A549 (cell line): ENCODE measurements at regions not wholly inside any gene's neighbourhood (a gene's known extent, or its start where the extent isn't known, plus 50 kb on each side); places are given as distances from the start of the nearest gene placed in this dataset.

Experiments used
- CEBPB ChIP-seq, 2 experiments: fragments of >200 bp in 1 of 2; sonication (Bioruptor Twin) in 1 of 2; formaldehyde crosslinking in 1 of 2; IDR thresholded peaks; 2 replicates each; pipeline ENCODE4 v1.6.1; 2012 to 2016
- PHF8 ChIP-seq: fragments of 200-600 bp; sonication (generic); IDR thresholded peaks from 2 replicates; pipeline ENCODE4 v1.6.1; 2016; ENCODE audit warnings: low read depth, mild to moderate bottlenecking, antibody characterized with exemption, moderate library complexity, borderline replicate concordance
- POLR2A ChIP-seq: IDR thresholded peaks from 2 replicates; pipeline ENCODE4 v1.6.1; 2012; ENCODE audit warnings: mild to moderate bottlenecking, low read length
- TF ChIP-seq, protein P1 (sequence below): fragments of >200 bp; sonication (Bioruptor Twin); formaldehyde crosslinking; IDR thresholded peaks from 3 replicates; pipeline ENCODE4 v1.5.1; 2016
- TF ChIP-seq, protein P2 (sequence below): IDR thresholded peaks from 2 replicates; pipeline ENCODE4 v1.6.1; 2012
- TF ChIP-seq, protein P3 (sequence below): fragments of >200 bp; sonication (Bioruptor Twin); formaldehyde crosslinking; IDR thresholded peaks from 2 replicates; pipeline ENCODE4 v1.6.1; 2016
- TF ChIP-seq, protein P4 (sequence below): IDR thresholded peaks from 2 replicates; pipeline ENCODE4 v1.6.1; 2012; ENCODE audit warnings: low read depth, borderline replicate concordance

DNA sequence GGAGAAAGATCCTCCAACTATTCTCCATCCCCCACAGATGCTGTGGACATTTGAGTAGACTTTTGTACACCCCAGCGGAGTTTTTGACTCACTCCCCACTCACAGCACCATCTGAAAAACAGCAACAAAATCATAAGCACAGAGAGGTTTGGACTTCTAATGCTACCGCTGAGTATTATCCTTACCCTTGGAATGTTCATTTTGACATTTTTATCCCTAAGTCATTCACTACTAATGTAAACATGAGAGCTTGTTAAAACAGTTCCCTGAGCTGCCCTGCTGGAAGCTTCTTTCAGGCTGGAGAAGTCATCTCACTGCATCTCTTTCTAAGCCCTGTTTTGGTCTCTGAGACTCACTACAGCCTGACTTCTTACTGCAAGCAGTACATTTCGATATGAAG, 1045.9 kb downstream of the MCTP2 start:
- TF ChIP-seq, protein P1, sequence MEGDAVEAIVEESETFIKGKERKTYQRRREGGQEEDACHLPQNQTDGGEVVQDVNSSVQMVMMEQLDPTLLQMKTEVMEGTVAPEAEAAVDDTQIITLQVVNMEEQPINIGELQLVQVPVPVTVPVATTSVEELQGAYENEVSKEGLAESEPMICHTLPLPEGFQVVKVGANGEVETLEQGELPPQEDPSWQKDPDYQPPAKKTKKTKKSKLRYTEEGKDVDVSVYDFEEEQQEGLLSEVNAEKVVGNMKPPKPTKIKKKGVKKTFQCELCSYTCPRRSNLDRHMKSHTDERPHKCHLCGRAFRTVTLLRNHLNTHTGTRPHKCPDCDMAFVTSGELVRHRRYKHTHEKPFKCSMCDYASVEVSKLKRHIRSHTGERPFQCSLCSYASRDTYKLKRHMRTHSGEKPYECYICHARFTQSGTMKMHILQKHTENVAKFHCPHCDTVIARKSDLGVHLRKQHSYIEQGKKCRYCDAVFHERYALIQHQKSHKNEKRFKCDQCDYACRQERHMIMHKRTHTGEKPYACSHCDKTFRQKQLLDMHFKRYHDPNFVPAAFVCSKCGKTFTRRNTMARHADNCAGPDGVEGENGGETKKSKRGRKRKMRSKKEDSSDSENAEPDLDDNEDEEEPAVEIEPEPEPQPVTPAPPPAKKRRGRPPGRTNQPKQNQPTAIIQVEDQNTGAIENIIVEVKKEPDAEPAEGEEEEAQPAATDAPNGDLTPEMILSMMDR = no peak
- TF ChIP-seq POLR2A = no peak
- TF ChIP-seq, protein P2, sequence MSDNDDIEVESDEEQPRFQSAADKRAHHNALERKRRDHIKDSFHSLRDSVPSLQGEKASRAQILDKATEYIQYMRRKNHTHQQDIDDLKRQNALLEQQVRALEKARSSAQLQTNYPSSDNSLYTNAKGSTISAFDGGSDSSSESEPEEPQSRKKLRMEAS = no peak
- TF ChIP-seq, protein P3, sequence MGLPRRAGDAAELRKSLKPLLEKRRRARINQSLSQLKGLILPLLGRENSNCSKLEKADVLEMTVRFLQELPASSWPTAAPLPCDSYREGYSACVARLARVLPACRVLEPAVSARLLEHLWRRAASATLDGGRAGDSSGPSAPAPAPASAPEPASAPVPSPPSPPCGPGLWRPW = no peak
- no peak for TF ChIP-seq PHF8
- TF ChIP-seq, protein P4, sequence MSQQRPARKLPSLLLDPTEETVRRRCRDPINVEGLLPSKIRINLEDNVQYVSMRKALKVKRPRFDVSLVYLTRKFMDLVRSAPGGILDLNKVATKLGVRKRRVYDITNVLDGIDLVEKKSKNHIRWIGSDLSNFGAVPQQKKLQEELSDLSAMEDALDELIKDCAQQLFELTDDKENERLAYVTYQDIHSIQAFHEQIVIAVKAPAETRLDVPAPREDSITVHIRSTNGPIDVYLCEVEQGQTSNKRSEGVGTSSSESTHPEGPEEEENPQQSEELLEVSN = no peak
- no peak for TF ChIP-seq CEBPB (IDR thresholded peaks at IDR 0.05)
